GM23248 (cell line): ENCODE measurements at regions not wholly inside any gene's neighbourhood (a gene's known extent, or its start where the extent isn't known, plus 50 kb on each side); places are given as distances from the start of the nearest gene placed in this dataset.

Experiments
- EZH2 ChIP-seq: fragments of 200-600 bp; sonication (generic); IDR thresholded peaks from 2 replicates; pipeline ENCODE4 v1.6.1; 2018; ENCODE audit warnings: antibody characterized with exemption, mild to moderate bottlenecking; ENCODE audit not compliant: insufficient read depth, poor library complexity, severe bottlenecking
- EZH2phosphoT487 ChIP-seq: fragments of 200-600 bp; sonication (generic); IDR thresholded peaks from 2 replicates; pipeline ENCODE4 v1.6.1; 2018; ENCODE audit warnings: antibody characterized with exemption, moderate library complexity, mild to moderate bottlenecking, low read depth; ENCODE audit not compliant: insufficient read depth

DNA sequence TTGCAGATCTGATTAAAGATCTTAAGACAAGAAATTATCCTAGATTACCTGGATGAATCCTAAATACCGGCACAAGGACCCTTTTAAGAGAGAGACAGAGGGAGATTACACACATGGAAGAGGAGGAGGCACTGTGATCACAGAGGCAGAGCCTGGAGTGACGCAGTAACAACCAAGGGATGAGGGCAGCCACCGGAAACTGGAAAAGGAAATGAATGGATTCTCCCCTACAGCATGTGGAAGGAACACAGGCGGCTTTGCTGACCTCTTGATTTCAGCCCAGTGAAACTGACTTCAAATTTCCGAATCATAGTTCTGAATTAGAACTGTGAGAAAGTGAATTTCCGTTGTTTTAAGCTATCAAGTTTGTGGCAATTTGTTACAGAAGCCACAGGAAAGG is 50.2 kb upstream of the IVNS1ABP start:
- TF ChIP-seq EZH2 (no peak), EZH2phosphoT487 (no peak)
